ENCODE measurements at regions not wholly inside any gene's neighbourhood (a gene's known extent, or its start where the extent isn't known, plus 50 kb on each side); places are given as distances from the start of the nearest gene placed in this dataset.
A peak's percentile ranks its signal among the peaks of the same experiment; 100 is the strongest.

GRCh38 chr10:128921389-128922022 is 545.5 kb upstream of the MGMT start:
- no peak for DNase-seq

DNA sequence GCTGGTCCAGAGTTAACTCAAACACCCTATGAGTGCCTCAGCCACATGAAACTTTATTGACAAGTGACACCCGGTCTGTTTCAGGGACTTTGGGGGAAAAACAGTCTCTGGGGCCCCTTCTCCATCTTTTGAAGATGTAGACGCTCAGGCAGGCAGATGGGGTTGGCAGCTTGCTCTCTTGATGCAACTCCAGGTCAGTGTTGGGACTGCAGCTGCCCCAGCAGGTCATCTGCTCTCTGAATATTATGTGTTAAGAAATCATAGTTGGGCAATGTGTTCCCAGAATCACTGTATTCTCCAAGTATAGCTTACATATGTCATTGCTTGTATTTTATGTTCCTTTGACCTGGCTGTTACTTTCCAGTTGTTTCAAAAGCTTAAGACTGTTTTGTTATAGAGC is 544.9 kb upstream of the MGMT start:
- DNase-seq, result no peak

DNA sequence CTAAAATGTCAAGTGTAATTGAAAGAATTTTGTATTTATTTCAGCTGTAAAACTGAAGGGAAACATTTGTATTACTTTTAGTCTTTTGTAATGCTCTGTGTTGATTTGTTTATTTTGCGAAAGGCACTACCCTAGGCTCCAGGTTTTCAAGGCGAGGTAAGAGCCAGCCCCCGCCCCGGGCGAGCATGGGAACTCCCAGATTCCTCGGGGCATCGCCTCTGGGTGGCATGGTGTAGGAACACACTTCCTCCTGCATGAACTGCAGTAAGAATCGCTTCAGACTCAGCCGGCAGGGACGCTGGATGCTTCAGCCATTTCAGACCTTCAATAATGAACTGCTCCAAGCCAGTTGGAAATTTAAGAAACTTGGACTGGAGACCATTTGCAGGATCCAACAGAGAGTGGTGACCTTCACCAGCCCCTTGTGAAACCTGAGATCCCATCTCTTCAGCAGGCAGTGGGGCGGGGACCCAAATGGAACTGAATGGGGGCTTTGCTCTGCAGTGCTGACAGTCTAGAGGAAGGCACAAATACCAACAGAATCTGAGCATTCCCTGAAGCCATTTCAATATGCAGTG is 544.3 kb upstream of the MGMT start:
- no peak for DNase-seq

DNA sequence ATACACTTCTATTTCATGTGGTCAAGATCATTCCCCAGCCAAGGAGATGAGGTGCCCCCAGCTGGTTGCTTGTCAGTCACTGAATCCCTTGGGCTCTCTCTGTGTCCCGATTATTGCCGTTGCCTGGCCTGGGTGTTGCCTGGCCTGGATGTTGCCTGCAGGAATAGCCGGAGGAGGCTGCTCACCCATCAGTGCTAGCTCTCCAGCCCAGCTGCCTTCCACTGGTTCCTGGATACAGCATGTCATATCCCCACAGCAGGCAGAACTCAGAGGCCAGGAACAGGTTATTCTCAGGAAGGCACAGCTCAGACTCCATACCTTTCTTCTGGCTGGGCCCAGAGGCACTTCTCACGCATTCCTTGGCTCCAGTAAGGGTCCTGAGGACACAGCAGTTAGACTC is 542.1 kb upstream of the MGMT start:
- DNase-seq, result no peak

- DNase-seq, result no peak
Measured at GRCh38 chr10:128926711-128927110, 540.3 kb upstream of the MGMT start.

DNA sequence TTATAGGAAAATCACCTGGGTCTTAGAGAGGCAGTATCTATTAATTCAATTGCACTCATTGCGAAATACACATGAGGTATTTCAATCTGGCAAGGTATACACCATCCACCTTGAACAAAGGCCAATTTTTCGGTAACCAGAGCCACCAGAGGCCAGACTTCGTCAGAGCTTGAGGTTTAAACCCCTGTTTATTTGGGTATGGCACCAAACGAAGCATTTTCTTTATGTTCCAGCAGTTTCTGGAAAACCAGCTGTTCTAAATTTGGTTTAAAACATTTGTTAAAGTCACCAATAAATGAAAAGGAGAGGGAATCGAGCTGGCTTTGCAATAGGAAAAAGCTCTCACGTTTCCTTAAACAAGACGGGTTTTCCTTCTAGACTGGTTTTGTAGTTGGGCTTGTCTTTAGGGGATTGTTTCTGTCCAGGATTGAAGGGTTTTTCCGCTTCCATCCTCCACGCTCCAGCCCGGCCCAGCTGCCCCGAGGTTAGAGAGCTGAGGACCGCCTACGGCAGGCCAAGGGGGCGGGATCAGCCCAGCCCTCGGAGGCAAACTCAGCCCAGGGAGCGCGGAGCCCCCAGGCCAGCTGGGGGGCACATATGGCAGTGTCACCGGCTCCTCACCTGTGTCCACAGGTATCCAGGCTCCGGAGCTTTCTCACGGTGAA is 539.4 kb upstream of the MGMT start:
- no peak for DNase-seq

- DNase-seq, result no peak
Measured at GRCh38 chr10:128928231-128928836, 538.7 kb upstream of the MGMT start.

DNA sequence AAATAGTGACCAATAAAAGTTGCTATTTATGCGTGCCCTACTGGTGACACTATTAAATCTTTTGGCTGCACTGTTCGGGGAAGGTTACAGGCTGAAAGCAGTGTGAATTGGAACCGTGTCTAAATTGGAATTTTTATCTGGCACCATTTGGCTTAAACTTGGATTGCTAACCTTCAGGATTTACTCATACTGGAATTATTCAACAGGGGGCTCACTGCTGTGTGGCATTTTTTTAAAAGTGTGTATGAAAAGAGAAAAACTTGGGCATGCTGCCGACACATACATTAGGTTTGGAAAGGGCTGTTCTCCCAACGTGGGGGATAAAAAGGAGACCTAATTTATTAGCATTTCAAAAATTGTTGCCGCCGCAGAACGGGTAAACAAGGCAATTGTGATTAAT is 537.9 kb upstream of the MGMT start:
- DNase-seq, result no peak

GRCh38 chr10:128929767-128930166 is 537.3 kb upstream of the MGMT start:
- DNase-seq, result no peak

DNA sequence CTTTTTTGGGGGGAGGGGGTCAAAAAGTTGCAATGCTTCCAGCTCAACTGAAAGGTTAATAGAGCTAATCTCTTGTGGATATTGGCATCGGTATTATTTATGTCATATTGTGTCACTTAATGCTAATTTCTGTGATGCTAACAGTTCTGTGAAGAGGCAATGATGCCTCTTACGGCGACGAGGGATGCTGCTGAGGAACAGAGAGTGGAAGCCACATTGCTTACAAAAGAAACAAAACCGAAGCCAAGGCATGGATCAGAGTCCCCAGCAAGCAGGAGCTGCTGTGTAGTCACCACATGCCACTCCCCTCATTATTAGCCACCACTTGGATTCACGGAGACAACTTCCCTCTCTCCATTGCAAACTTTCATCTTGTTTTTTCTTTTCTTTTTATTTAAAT is 536.5 kb upstream of the MGMT start:
- DNase-seq, result peak; percentile 18

DNA sequence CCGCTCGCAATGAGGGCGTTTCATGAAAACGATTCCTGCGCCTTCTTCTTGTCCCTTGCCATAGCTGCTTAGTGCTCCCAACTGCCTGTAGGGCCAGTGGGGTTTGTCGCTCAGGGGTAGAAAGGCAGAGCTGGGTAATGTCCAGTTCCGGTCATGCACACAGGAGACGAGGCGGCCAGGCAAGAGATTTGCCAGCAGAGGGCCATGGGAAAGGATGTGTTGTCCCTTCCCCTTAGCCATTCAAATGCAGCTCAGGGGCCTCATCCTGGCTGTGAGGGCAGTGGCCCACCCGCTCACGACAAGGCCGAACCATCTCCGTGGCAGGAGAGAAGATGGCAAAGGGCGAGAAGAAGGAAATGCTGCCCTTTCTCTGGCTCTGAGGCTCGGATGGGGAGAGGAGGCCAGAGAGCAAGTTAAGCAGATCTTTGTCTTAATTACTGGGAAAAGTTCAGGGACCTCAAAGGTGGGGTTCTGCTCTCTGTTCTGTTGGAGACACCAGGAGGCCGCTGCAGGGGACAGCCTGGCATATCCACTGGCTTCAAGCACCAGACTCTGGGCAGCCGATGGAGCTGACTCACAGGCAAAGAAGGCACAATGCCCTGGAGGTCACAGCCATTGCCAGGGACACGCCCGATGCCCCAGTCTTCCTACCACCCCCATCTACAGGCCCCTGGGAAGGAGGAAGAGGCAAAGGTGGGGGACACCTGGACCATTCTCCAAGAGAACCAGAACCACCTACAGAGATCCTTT is 534.8 kb upstream of the MGMT start:
- DNase-seq, result no peak

- no peak for DNase-seq
Measured at GRCh38 chr10:128934492-128934891, 532.5 kb upstream of the MGMT start.

GRCh38 chr10:128936392-128936791 is 530.6 kb upstream of the MGMT start:
- DNase-seq, result no peak

DNA sequence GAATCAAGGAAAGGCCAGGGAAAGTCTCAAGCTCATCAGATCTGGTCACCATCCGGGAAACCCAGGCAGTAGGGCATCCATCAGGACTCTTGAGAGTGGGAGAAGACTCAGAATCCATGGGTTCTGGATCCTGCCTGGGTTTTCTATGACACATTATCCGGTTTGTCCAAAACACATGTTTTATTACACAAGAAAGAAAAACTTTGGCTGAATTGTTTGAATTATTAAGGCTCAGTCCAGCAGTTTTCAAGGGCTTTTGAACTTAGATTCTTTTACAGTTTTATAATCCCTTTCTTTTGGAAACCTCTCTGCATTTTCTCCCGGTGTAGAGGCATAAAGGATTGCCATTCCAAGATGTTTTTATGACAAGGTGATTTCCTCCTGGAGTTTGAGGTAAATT is 528.5 kb upstream of the MGMT start:
- DNase-seq, result no peak

GRCh38 chr10:128940081-128940480 is 527.0 kb upstream of the MGMT start:
- DNase-seq, result no peak

DNA sequence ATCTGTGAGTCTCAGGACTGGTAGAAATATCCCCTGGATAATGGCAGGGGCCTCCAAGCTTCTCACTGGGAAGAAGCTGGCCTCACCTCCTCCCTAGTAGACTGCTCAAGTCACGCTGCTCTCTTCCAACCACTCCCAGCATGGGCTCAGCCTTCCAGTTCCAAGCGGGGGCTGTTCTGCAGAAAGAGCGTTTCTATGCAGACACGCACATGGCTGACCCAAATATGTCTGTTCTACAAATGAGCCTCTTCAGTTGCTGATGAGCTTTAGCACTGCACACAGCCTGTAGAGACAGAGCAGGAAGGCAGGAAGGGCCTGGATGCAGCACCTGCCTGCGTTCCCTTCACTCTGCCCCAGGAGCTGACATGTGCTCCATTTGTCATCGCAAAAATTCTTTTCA is 523.9 kb upstream of the MGMT start:
- no peak for DNase-seq

DNA sequence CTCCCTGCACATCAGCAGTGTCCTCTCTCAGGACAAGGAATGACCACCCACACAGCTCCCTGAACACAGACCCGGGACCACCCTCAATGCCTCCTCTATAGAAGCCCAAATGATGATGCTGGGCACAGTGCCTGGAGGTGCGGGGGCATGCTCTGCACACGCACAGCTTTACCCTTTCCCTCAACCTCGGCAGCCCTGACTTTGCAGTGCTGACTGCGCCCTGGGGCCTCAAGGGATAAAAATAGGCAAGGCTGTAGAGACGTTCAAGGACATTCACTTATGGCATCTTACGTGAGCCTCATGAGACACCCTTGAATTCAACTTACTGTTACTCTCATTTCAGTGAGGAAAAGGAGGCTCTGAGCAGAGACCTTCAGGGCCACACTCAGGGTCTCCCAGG is 521.6 kb upstream of the MGMT start:
- no peak for DNase-seq

DNA sequence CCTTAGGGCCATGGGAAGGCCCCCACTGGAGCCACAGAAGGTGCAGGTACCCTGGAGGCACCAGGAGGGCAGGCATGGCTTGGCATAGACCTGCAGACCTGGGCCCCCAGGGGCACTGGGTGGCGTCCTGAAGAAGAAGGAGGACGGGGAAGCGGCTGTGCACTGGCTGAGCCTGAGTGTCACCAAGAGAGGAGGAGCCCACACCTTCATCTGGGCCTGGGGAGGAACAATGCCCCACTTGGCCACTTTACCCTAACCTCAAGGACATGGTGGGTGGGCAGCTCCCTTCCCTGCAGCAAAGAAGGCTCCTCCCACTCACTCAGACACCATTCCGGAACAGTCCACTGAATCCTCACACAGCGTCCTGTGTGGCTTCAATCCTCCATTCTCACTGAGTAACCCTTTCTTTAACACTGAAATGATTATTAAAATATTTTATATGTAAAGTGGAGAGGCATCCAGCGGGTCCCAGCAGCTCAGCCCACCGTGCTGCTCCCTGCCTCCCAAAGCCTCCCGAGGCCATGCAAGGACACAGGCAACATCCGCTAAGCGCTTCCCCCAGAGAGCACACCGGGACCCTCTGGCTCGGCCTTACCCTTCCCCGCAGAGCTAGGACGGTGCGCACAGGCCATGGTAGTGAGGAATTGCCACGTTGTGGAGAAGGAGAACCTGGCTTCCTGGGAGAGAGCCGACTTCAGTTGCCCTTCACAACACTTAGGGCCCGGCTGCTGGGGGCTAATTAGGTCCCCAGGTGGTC is 516.7 kb upstream of the MGMT start:
- no peak for DNase-seq

DNA sequence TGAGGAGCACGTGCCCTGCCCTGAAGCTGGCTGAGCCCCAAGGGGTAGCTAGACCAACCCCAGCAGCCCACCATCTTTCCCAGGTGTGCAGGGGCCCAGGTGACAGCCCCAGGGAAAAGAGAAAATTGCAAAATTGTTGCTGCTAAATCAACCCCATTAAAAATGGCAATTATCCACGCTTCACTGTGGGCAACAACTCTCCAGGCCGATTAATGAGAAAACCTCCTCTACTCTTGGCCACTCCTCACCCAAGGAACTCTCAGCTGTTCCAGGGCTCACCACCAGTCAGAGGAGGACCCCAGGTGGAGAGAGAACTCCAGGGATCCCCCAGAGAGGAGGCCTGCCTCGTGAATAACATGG is 516.1 kb upstream of the MGMT start:
- DNase-seq, result peak; percentile 4

- DNase-seq, result no peak
Measured at GRCh38 chr10:128952856-128953255, 514.2 kb upstream of the MGMT start.

DNA sequence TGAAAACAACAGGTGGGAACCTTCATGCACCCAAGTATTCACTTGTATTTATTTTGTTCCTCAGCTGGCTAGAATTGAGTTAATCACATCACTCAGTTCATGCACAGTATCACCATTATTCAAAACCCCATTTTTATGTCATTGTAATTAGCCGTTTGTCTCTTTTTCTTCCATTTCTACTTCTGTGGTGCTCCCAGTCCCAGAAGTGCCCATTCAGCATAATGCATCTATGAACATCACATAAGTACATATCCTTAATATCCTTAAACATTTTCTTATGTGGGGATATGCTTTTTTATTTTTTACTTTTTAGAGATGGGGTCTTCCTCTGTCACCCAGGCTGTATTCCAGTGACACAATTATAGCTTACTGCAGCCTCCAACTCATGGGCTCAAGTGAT is 510.9 kb upstream of the MGMT start:
- no peak for DNase-seq

DNA sequence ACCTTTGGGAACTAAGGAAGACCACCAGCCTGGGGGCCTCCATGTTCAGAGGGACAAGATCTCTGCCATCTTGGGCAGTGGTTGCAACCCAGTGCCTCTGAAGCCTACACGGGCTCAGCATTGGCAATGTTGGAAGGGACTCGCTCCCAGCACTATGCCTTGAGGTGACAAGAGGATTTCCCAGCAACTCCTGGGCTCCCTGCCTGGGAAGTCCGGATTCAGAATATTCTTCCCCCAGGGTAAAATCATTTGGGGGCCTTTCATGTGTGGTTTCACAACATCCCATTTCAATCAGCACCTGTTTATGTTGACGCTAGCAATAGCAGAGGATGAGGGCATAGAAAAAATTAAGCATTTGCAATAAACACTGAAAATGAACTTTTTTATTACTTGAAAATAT is 509.8 kb upstream of the MGMT start:
- DNase-seq, result no peak
